Right lung (tissue), 2 donors: ENCODE measurements at regions not wholly inside any gene's neighbourhood (a gene's known extent, or its start where the extent isn't known, plus 50 kb on each side); places are given as distances from the start of the nearest gene placed in this dataset.

ENCODE experiments used
- DNase-seq, 2 donors: peaks; one replicate each; pipeline ENCODE4 v3.0.0-alpha.2; 2013

GRCh38 chr4:104418286-104418685 lies 76.4 kb downstream of the CXXC4 start:
- no peak for DNase-seq

GRCh38 chr4:104417357-104417882 lies 77.3 kb downstream of the CXXC4 start:
- no peak for DNase-seq

GRCh38 chr4:104416725-104417356 lies 77.9 kb downstream of the CXXC4 start:
- no peak for DNase-seq

GRCh38 chr4:104413487-104413886 lies 81.2 kb downstream of the CXXC4 start:
- no peak for DNase-seq

- DNase-seq = no peak
These were observed 82.3 kb downstream of the CXXC4 start for GRCh38 chr4:104412344-104412743.

GRCh38 chr4:104411502-104411901 lies 83.2 kb downstream of the CXXC4 start:
- no peak for DNase-seq

GRCh38 chr4:104408878-104409277 lies 85.8 kb downstream of the CXXC4 start:
- no peak for DNase-seq

- no peak for DNase-seq
These were observed 90.3 kb downstream of the CXXC4 start for GRCh38 chr4:104404361-104404760.

- DNase-seq = no peak
These were observed 99.5 kb downstream of the CXXC4 start for GRCh38 chr4:104395168-104395614.

GRCh38 chr4:104394406-104395167 lies 100.1 kb downstream of the CXXC4 start:
- DNase-seq = no peak

- DNase-seq = no peak
These were observed 100.9 kb downstream of the CXXC4 start for GRCh38 chr4:104393655-104394324.

- DNase-seq = no peak
These were observed 109.0 kb downstream of the CXXC4 start for GRCh38 chr4:104385713-104386112.

GRCh38 chr4:104382961-104383360 lies 111.7 kb downstream of the CXXC4 start:
- DNase-seq = no peak

GRCh38 chr4:104381729-104382128 lies 113.0 kb downstream of the CXXC4 start:
- no peak for DNase-seq

- no peak for DNase-seq
These were observed 129.1 kb downstream of the CXXC4 start for GRCh38 chr4:104365618-104366017.

GRCh38 chr4:104353481-104353880 lies 141.2 kb downstream of the CXXC4 start:
- no peak for DNase-seq

GRCh38 chr4:104352211-104352610 lies 142.5 kb downstream of the CXXC4 start:
- DNase-seq = no peak

GRCh38 chr4:104351706-104352105 lies 143.0 kb downstream of the CXXC4 start:
- no peak for DNase-seq

- no peak for DNase-seq
These were observed 149.0 kb downstream of the CXXC4 start for GRCh38 chr4:104345598-104346242.

GRCh38 chr4:104344342-104344980 lies 150.2 kb downstream of the CXXC4 start:
- DNase-seq = no peak

- no peak for DNase-seq
These were observed 160.3 kb downstream of the CXXC4 start for GRCh38 chr4:104334410-104334809.
